ENCODE measurements at regions not wholly inside any gene's neighbourhood (a gene's known extent, or its start where the extent isn't known, plus 50 kb on each side); places are given as distances from the start of the nearest gene placed in this dataset.

DNA sequence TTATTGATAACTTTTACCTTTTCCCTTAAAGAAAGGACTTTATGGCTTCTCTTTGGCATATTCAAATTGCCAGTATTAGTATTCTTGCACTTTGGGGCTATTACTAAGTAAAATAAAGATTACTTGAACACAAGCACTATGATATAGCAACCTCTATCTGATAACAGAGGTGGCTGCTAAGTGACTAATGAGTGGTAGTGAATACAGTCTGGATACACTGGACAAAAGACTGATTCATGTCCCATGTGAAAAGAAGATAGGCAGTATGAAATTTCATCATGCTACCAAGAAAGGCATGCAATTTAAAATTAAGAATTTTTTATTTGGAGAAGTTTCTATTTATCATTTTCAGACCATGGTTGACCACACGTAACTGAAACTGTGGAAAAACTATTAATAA is 399.9 kb downstream of the FSCB start:
- TF ChIP-seq CENPX (CRISPR knock-in tag; IDR thresholded peaks at IDR 0.05) = no peak
- no peak for TF ChIP-seq SNRNP70 (IDR thresholded peaks at IDR 0.05; ENCODE audit: low read depth, low read length)
- no peak for TF ChIP-seq RBM39 (IDR thresholded peaks at IDR 0.05; ENCODE audit: low read depth, low read length, poor library complexity, severe bottlenecking)

DNA sequence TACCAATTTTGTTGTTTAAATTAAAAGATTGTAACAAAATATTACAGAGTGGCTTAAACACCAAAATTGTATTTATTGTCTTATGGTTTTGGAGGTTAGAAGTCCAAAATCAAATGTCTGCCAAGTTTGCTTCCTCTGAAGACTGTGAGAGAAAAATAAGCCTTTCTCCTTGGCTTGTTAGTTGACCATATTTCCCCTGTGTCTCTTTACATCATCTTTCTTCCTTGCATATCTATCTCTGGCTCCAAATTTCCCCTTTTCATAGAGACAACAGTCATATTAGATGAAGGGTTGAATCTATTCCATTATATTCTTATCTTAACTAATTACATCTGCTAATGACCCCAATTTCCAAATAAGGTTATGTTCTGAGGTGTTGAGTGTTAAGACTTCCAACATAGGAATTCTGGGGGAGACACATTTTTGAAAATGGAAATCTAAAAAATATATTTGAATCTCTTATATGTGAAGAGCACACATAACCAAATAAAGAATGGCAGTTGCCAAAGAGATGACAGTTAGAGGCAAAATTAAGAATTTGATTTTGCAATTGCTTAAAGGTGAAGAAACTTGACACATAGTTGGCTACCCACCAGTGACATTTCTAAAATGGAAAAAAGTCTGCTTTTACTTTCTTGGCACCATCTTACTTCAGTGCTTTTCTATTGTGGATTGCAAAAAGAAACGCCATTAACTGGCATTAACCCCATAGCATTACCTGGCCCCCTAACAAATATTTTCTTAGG is 407.2 kb downstream of the FSCB start:
- BruUV-seq (replicated peaks) = no TSS peak
- Histone ChIP-seq H3K27me3 (ENCODE audit: control insufficient read depth in 1 of 2, insufficient read depth in 2 of 2, low read length in 2 of 2) (no peaks in the 10 kb centered on the region; a peak in 1 of 5 replicates), H3K9me3 (ENCODE audit: low read length) (peaks cover 25% of the 10 kb centered on the region), H3K4me2 (ENCODE audit: low read depth, low read length) (no peak overlapping the region), H3K36me3 (replicated peaks in 1 of 2; ENCODE audit: control insufficient read depth in 1 of 2, insufficient read depth in 2 of 2, low read length in 2 of 2) (no peaks in the 10 kb centered on the region), H4K20me1 (ENCODE audit: insufficient read depth, low read length) (no peaks in the 10 kb centered on the region), H3K27ac (ENCODE audit: extremely low read length, insufficient read depth, low read length) (no peak overlapping the region), H3K4me1 (ENCODE audit: insufficient read depth, low read length) (no peaks in the 10 kb centered on the region), H2AFZ (ENCODE audit: low read length) (no peak overlapping the region), H3K79me2 (ENCODE audit: insufficient read depth, low read length) (no peaks in the 10 kb centered on the region), H3K9ac (ENCODE audit: insufficient read depth, low read depth, low read length) (no peak overlapping the region), H3K4me3 (replicated peaks in 1 of 3; ENCODE audit: insufficient read depth in 1 of 3, low read depth in 2 of 3, low read length in 3 of 3) (no peak overlapping the region)
- in situ Hi-C loops (cut with HindIII; ENCODE audit: extremely low pct_ligation_motif_present, low pct_unique_long_range_greater_than_20kb) = no loop called here
- DNase-seq (ENCODE audit: low spot score) (no peak), ATAC-seq (no peak), FAIRE-seq (no peak)
- intact Hi-C loops (cut with micrococcal nuclease; ENCODE audit: unreplicated experiment) = no loop called here
- ChIA-PET CTCF (ENCODE audit: low intra/inter-chr PET ratio, low total read pairs) (no interaction called here), POLR2A (no interaction called here)
- WGBS (ENCODE audit: low lambda C conversion rate) = 0% methylated on average over 1 of the region's 1 CpG
- TF ChIP-seq SRSF4 (IDR thresholded peaks at IDR 0.05; ENCODE audit: low read depth, low read length, poor library complexity, severe bottlenecking) = no peak
- TF ChIP-seq ZXDC (CRISPR knock-in tag; IDR thresholded peaks at IDR 0.05) = no peak
- no peak for TF ChIP-seq MXI1 (IDR thresholded peaks at IDR 0.05; ENCODE audit: borderline replicate concordance, low read depth, low read length)
- TF ChIP-seq ZNF367 (CRISPR knock-in tag; IDR thresholded peaks at IDR 0.05; ENCODE audit: borderline replicate concordance) = no peak
- TF ChIP-seq NR3C1 (CRISPR knock-in tag; IDR thresholded peaks at IDR 0.05) = no peak
- no peak for TF ChIP-seq ZNF589 (CRISPR knock-in tag; conservative IDR thresholded peaks at IDR 0.05)
- TF ChIP-seq RXRA (CRISPR knock-in tag; IDR thresholded peaks at IDR 0.05) = no peak
- TF ChIP-seq MIER2 (CRISPR knock-in tag; IDR thresholded peaks at IDR 0.05) = no peak
- no peak for TF ChIP-seq TFAP4 (IDR thresholded peaks at IDR 0.05; ENCODE audit: borderline replicate concordance, low read depth)
- no peak for TF ChIP-seq ZBTB14 (CRISPR knock-in tag; IDR thresholded peaks at IDR 0.05)
- TF ChIP-seq BRD4 (CRISPR knock-in tag; IDR thresholded peaks at IDR 0.05) = no peak

More for the DNA sequence above, 399.9 kb downstream of the FSCB start:
- Histone ChIP-seq H3K27ac (ENCODE audit: extremely low read length, insufficient read depth, low read length) (no peak overlapping the region), H3K79me2 (ENCODE audit: insufficient read depth, low read length) (no peaks in the 10 kb centered on the region), H3K4me3 (replicated peaks in 1 of 3; ENCODE audit: insufficient read depth in 1 of 3, low read depth in 2 of 3, low read length in 3 of 3) (no peak overlapping the region), H3K27me3 (ENCODE audit: control insufficient read depth in 1 of 2, insufficient read depth in 2 of 2, low read length in 2 of 2) (no peaks in the 10 kb centered on the region), H3K4me2 (ENCODE audit: low read depth, low read length) (no peak overlapping the region), H3K4me1 (ENCODE audit: insufficient read depth, low read length) (no peaks in the 10 kb centered on the region), H3K36me3 (replicated peaks in 1 of 2; ENCODE audit: control insufficient read depth in 1 of 2, insufficient read depth in 2 of 2, low read length in 2 of 2) (no peaks in the 10 kb centered on the region), H3K9ac (ENCODE audit: insufficient read depth, low read depth, low read length) (no peak overlapping the region), H2AFZ (ENCODE audit: low read length) (no peak overlapping the region), H3K9me3 (ENCODE audit: low read length) (peaks cover 64% of the 10 kb centered on the region), H4K20me1 (ENCODE audit: insufficient read depth, low read length) (no peaks in the 10 kb centered on the region)
- no TSS peak for BruUV-seq (replicated peaks)
- in situ Hi-C loops (cut with HindIII; ENCODE audit: extremely low pct_ligation_motif_present, low pct_unique_long_range_greater_than_20kb) (no loop called here), intact Hi-C loops (cut with micrococcal nuclease; ENCODE audit: unreplicated experiment) (no loop called here)
- no peak for DNase-seq (ENCODE audit: low spot score)
- ChIA-PET POLR2A (no interaction called here), CTCF (ENCODE audit: low intra/inter-chr PET ratio, low total read pairs) (no interaction called here)
- FAIRE-seq = no peak
- 3% methylated on average over 1 of the region's 1 CpG for WGBS (ENCODE audit: low lambda C conversion rate)
- ATAC-seq = no peak
